ENCODE measurements at regions not wholly inside any gene's neighbourhood (a gene's known extent, or its start where the extent isn't known, plus 50 kb on each side); places are given as distances from the start of the nearest gene placed in this dataset.
A peak's percentile ranks its signal among the peaks of the same experiment; 100 is the strongest.

DNA sequence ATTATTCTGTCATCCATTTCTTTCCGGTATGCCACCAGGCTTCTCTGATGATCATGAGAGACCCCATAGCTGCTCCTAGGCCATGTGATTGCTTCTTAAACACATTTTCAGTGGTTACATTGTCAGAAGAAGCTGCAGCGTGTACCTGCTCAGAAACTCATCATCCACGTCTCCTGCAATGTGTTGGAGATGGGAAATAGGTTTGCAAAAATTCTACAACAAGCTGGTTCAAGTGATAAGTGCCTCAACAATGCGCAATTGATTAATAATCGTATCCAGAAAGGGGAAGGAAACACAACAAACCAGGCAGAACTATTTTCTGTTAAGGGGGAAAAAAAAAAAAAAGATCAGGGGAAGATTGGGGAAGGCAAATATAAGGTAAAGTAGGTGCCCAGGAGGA, 75.7 kb upstream of the THUMPD2 start:
- no peak for TF ChIP-seq CTCF (IDR thresholded peaks at IDR 0.05; ENCODE audit: low read depth, low read length)
- no peak for DNase-seq (ENCODE audit: extremely low read depth, low read depth)

DNA sequence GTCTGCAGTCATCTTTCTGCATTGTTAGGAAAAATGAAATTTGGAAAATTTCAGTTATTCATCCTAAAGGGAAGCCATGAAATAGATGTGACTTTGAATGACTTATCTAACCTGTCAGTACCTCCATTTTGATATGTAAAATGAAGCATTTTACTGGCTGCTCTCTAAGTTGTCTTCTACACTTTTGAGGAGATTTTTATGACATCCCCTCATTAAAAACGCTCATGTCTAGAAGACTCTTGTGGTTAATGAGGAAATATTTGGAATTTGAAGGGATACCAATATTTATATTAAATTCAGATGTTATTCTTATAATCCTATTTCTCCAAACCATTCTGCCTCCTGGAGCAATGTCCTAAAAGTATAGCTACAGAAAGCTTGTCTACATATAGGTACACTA, 73.8 kb upstream of the THUMPD2 start:
- DNase-seq (ENCODE audit: extremely low read depth, low read depth), result no peak
- no peak for TF ChIP-seq CTCF (IDR thresholded peaks at IDR 0.05; ENCODE audit: low read depth, low read length)

GRCh38 chr2:39851651-39852110, 72.6 kb upstream of the THUMPD2 start:
- peak; percentile 22 for TF ChIP-seq CTCF (IDR thresholded peaks at IDR 0.05; ENCODE audit: low read depth, low read length)
- DNase-seq (ENCODE audit: extremely low read depth, low read depth), result peak; percentile 48

- TF ChIP-seq CTCF (IDR thresholded peaks at IDR 0.05; ENCODE audit: low read depth, low read length), result no peak
- no peak for DNase-seq (ENCODE audit: extremely low read depth, low read depth)
These were observed 72.2 kb upstream of the THUMPD2 start for GRCh38 chr2:39851251-39851650.

DNA sequence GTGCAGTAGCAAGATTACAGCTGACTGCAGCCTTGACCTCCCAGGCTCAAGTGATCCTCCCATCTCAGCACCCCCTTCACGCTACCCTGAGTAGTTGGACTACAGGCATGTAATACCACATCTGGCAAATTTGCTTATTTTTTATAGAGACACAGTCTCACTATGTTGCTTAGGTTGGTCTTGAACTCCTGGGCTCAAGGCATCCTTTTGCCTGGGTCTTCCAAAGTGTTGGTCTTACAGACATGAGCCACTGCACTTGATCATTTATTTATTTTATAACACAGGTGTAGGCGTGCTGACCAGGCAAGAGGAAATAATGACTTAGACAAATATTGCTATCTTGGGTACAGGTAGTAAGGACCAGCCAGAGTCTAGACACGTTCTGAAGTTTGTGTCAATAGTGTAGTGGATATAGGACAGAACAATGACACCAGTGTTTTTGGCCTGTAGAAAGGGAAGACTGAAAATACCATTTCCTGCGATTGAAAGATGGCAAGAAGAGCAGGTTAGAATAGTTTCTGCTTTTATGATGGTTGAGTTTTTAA, 71.0 kb upstream of the THUMPD2 start:
- no peak for DNase-seq (ENCODE audit: extremely low read depth, low read depth)
- TF ChIP-seq CTCF (IDR thresholded peaks at IDR 0.05; ENCODE audit: low read depth, low read length), result no peak

DNA sequence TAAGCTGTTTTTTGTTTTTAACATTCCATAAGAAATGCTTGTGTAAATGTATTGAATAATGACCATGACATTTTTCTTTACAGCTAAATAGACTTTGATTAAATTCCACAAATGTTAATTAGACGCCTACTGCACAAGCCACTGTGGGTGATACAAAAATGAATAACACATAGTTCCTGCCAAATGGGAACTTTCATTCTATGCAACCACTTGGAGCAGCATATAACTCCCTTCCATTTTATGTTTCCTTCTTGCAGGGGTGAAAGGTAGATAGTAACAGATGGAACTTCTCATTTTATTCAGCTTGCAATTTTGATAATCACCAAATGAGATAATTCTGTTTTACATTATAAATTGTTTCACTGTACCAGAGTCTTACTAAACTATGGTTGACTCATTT, 70.0 kb upstream of the THUMPD2 start:
- no peak for DNase-seq (ENCODE audit: extremely low read depth, low read depth)
- TF ChIP-seq CTCF (IDR thresholded peaks at IDR 0.05; ENCODE audit: low read depth, low read length), result no peak

DNA sequence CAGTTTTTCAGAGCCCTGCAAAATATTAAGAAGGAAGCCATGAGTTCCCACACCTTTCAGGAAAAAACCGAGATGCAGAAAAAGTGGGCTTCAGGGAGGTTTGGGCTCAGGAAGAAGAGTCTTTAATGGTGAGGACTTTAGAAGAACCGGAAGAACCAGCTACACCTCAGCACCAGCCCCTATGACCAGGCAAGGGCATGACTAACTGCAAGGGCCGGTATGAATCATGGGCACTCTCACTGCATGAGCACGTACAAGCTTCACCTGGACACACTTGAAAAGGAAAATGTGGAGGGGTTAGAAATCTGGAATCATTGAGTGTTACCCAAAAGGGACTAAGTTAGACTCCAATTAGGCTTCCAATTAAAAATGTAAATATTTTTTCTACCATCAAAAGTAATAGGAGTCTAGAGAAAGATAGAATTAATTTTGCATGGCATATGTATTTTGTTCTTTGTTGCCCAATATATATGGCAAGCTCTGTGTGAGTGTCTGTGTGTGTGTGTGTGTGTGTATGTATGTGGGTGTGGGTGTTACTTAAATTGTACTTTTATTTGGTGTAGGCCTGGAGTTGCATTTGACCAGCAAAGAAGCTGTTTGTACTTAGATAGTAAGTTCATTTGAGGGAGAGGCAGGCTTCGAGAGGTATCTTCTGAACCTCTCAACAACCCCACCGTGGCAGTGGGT, 66.5 kb upstream of the THUMPD2 start:
- DNase-seq (ENCODE audit: extremely low read depth, low read depth), result no peak
- no peak for TF ChIP-seq CTCF (IDR thresholded peaks at IDR 0.05; ENCODE audit: low read depth, low read length)

Measured in AG09319 (cell line).